A673 (cell line): ENCODE measurements at regions not wholly inside any gene's neighbourhood (a gene's known extent, or its start where the extent isn't known, plus 50 kb on each side); places are given as distances from the start of the nearest gene placed in this dataset.

ENCODE experiments used
- CTCF ChIP-seq: fragments of 300-800, 200-600 bp; sonication (generic); conservative IDR thresholded peaks from 2 replicates; pipeline ENCODE4 v1.5.1; 2017; ENCODE audit warnings: low read depth, mild to moderate bottlenecking, antibody characterized with exemption, low read length, moderate library complexity, mixed read lengths
- EZH2 ChIP-seq: fragments of 200-600 bp; sonication (generic); IDR thresholded peaks from 2 replicates; pipeline ENCODE4 v1.6.1; 2017; ENCODE audit warnings: borderline replicate concordance, low read depth, mild to moderate bottlenecking, mixed read lengths, antibody characterized with exemption, low read length; ENCODE audit not compliant: poor library complexity, severe bottlenecking

- TF ChIP-seq CTCF (no peak), EZH2 (no peak)
These were observed 372.0 kb downstream of the GPAM start for GRCh38 chr10:111811517-111811916.
